ENCODE measurements at regions not wholly inside any gene's neighbourhood (a gene's known extent, or its start where the extent isn't known, plus 50 kb on each side); places are given as distances from the start of the nearest gene placed in this dataset.

DNA sequence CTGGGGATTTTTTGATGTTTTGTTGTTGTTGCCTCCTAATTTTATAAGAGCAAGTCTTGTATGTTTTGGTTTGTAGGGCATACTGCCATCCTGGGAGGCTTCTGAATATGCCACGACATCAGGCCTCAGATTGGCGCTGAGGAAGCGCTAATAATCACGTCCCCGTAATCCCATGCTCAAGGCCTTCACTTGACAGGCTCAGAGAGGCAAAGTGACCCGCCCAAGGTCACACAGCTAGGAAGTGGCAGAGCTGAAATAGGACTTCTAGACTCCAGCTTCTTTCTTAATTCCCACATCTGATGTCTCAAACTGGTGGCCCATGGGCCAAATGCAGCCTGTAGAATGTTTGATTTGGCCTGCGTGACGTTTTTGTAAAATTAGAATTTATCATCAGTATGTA, 73.5 kb upstream of the PTPN1 start:
- Histone ChIP-seq H3K9me3 (ENCODE audit: control insufficient read depth in 2 of 3, low read length in 3 of 3) (no peaks in the 10 kb centered on the region), H3K27ac (ENCODE audit: low read depth, low read length) (no peak overlapping the region), H3K36me3 (ENCODE audit: control insufficient read depth in 2 of 3, insufficient read depth in 3 of 3, low read length in 3 of 3) (no peaks in the 10 kb centered on the region), H3K27me3 (ENCODE audit: control insufficient read depth in 2 of 2, insufficient read depth in 2 of 2, low read length in 2 of 2) (no peaks in the 10 kb centered on the region), H3K4me3 (ENCODE audit: low read length) (no peak overlapping the region), H3K4me1 (ENCODE audit: control insufficient read depth in 2 of 2, insufficient read depth in 2 of 2, low read length in 2 of 2) (no peaks in the 10 kb centered on the region)
- Mint-ChIP-seq H3K36me3 (peaks cover 0 to 4% (median 0%) of the 10 kb centered on the region in 5 donors), H3K4me3 (no peak overlapping the region), H3K27me3 (peaks cover 0 to 15% (median under 1%) of the 10 kb centered on the region in 5 donors), H3K9me3 (no peaks in the 10 kb centered on the region), H3K4me1 (peaks cover 0 to 25% (median 0%) of the 10 kb centered on the region in 7 donors), H3K27ac (peak overlapping the region in 1 of 9 donors; percentile 26)
- intact Hi-C loops (cut with micrococcal nuclease), result no loop called here
- no peak for DNase-seq
- ChIA-PET CTCF (no interaction called here), POLR2A (no interaction called here)
- no peak for ATAC-seq

DNA sequence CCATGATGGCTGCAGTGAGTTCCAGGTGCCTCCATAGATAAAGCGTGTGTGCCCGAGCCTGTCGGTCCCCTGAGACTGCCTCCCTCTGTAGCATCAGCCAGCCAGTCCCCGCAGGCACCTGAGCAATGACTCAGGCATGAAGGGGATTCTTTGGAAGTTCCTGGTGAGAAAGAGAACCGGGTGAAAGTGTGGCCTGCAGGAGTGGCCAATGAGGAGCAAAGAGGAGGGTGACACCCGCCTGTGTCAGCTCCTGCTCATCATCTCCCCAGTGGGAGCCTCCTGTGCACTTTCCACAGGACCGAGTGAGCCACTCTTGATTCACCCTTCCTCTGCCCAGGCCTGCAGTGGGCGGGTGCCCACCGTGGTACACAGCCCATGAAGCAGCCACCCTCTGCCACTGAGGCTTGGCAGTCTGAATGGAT, 71.2 kb upstream of the PTPN1 start:
- H3K9me3 ChIP-seq (ENCODE audit: control insufficient read depth in 2 of 3, low read length in 3 of 3), result no peaks in the 10 kb centered on the region
- Mint-ChIP-seq H3K27ac (no peak overlapping the region), H3K9me3 (no peaks in the 10 kb centered on the region), H3K4me3 (no peak overlapping the region), H3K36me3 (peaks cover 0 to 4% (median 0%) of the 10 kb centered on the region in 5 donors), H3K4me1 (peaks cover 0 to 25% (median 0%) of the 10 kb centered on the region in 7 donors), H3K27me3 (peaks cover 0 to 6% (median 0%) of the 10 kb centered on the region in 5 donors)
- H3K4me3 ChIP-seq (ENCODE audit: low read length), result no peak overlapping the region
- no peaks in the 10 kb centered on the region for H3K27me3 ChIP-seq (ENCODE audit: control insufficient read depth in 2 of 2, insufficient read depth in 2 of 2, low read length in 2 of 2)
- peak; percentile 24 for ATAC-seq
- ChIA-PET CTCF (no interaction called here), POLR2A (no interaction called here)
- intact Hi-C loops (cut with micrococcal nuclease), result no loop called here
- H3K4me1 ChIP-seq (ENCODE audit: control insufficient read depth in 2 of 2, insufficient read depth in 2 of 2, low read length in 2 of 2), result no peaks in the 10 kb centered on the region
- no peaks in the 10 kb centered on the region for H3K36me3 ChIP-seq (ENCODE audit: control insufficient read depth in 2 of 3, insufficient read depth in 3 of 3, low read length in 3 of 3)
- H3K27ac ChIP-seq (ENCODE audit: low read depth, low read length), result no peak overlapping the region
- DNase-seq, result no peak

DNA sequence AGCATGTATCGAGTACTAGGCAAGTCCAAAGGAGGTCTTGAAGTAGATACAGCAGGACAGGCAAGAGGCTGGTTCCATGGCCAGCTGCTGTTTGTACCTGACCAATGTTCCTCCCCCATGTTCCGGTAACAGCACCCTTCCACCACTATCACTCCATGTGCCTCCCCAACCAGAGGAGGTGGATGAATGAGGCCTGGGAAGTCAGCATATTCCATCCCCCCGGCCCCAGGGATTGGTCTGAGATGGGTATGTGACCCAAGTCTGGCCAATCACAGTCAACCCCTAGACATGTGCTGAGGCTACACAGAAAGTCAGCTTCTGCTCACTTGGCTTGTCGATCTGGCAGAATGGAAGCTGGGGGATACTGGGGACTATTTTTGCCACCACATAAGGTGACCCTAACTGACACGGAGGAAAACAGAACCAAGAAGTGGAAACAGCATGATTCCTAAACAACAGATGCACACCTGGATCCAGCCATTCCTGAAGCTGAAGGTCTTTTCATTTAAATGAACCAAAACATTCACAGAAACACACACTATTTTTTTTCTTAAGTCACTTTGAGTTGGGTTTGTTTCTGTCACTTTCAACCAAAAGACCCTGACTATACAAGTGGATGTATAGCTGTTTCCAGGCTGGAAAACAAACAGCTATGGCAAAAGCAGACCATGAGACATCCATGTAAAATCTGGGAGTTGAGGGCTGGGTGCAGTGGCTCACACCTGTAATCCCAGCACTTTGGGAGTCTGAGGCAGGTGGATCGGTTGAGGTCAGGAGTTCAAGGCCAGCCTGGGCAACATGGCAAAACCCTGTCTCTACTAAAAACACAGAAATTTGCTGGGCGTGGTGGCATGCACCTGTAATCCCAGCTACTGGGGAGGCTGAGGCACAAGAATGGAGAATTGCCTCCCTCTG, 70.4 kb upstream of the PTPN1 start:
- ChIA-PET POLR2A (no interaction called here), CTCF (interaction anchor here (0.6 kb wide), 1 partner anchor 1226 kb away, joined by 3 read pairs; no protein-coding TSS in a partner anchor)
- Mint-ChIP-seq H3K27me3 (peaks cover 0 to 6% (median 0%) of the 10 kb centered on the region in 5 donors), H3K4me3 (no peak overlapping the region), H3K9me3 (no peaks in the 10 kb centered on the region), H3K4me1 (peaks cover 0 to 19% (median 0%) of the 10 kb centered on the region in 7 donors), H3K27ac (no peak overlapping the region), H3K36me3 (no peaks in the 10 kb centered on the region)
- Histone ChIP-seq H3K27me3 (ENCODE audit: control insufficient read depth in 2 of 2, insufficient read depth in 2 of 2, low read length in 2 of 2) (no peaks in the 10 kb centered on the region), H3K27ac (ENCODE audit: low read depth, low read length) (no peak overlapping the region), H3K4me3 (ENCODE audit: low read length) (no peak overlapping the region), H3K4me1 (ENCODE audit: control insufficient read depth in 2 of 2, insufficient read depth in 2 of 2, low read length in 2 of 2) (no peaks in the 10 kb centered on the region), H3K9me3 (ENCODE audit: control insufficient read depth in 2 of 3, low read length in 3 of 3) (no peaks in the 10 kb centered on the region), H3K36me3 (ENCODE audit: control insufficient read depth in 2 of 3, insufficient read depth in 3 of 3, low read length in 3 of 3) (no peaks in the 10 kb centered on the region)
- intact Hi-C loops (cut with micrococcal nuclease), result no loop called here
- DNase-seq, result no peak
- no peak for ATAC-seq

DNA sequence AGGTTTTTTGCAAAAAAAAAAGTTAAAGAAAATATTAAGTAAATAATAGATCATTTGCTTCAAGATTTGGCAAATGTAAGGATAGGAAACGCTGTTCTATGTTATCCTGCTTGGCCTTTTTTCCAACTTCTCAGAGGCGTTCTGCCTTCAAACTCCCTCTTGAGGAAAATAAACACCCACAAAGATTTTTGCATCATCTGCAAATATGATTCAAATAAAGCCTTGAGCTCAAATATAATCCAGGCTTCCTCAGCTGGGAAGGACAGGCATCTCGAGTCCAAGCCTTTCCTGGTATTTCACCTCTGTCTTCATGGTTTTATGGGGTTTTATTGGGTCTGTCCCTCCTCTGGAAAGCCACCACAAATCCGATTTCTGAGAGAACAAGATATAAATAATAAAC, 67.7 kb upstream of the PTPN1 start:
- H3K9me3 Mint-ChIP-seq, result peaks cover 0 to 4% (median 0%) of the 10 kb centered on the region in 11 donors
- H3K27me3 Mint-ChIP-seq, result peaks cover 0 to 16% (median 5%) of the 10 kb centered on the region in 5 donors
- no peaks in the 10 kb centered on the region for H3K27me3 ChIP-seq (ENCODE audit: control insufficient read depth in 2 of 2, insufficient read depth in 2 of 2, low read length in 2 of 2)
- ChIA-PET CTCF (interaction anchor here (0.7 kb wide), 1 partner anchor 18 kb away, joined by 3 read pairs; no protein-coding TSS in a partner anchor), POLR2A (no interaction called here)
- no peak overlapping the region for H3K4me3 ChIP-seq (ENCODE audit: low read length)
- H3K4me1 ChIP-seq (ENCODE audit: control insufficient read depth in 2 of 2, insufficient read depth in 2 of 2, low read length in 2 of 2), result no peaks in the 10 kb centered on the region
- no peak for DNase-seq
- no peaks in the 10 kb centered on the region for H3K36me3 ChIP-seq (ENCODE audit: control insufficient read depth in 2 of 3, insufficient read depth in 3 of 3, low read length in 3 of 3)
- ATAC-seq, result no peak
- H3K9me3 ChIP-seq (ENCODE audit: control insufficient read depth in 2 of 3, low read length in 3 of 3), result no peaks in the 10 kb centered on the region
- H3K27ac Mint-ChIP-seq, result no peak overlapping the region
- H3K27ac ChIP-seq (ENCODE audit: low read depth, low read length), result no peak overlapping the region
- H3K36me3 Mint-ChIP-seq, result no peaks in the 10 kb centered on the region
- no peak overlapping the region for H3K4me3 Mint-ChIP-seq
- peaks cover 0 to 22% (median 0%) of the 10 kb centered on the region in 7 donors for H3K4me1 Mint-ChIP-seq
- intact Hi-C loops (cut with micrococcal nuclease), result no loop called here

DNA sequence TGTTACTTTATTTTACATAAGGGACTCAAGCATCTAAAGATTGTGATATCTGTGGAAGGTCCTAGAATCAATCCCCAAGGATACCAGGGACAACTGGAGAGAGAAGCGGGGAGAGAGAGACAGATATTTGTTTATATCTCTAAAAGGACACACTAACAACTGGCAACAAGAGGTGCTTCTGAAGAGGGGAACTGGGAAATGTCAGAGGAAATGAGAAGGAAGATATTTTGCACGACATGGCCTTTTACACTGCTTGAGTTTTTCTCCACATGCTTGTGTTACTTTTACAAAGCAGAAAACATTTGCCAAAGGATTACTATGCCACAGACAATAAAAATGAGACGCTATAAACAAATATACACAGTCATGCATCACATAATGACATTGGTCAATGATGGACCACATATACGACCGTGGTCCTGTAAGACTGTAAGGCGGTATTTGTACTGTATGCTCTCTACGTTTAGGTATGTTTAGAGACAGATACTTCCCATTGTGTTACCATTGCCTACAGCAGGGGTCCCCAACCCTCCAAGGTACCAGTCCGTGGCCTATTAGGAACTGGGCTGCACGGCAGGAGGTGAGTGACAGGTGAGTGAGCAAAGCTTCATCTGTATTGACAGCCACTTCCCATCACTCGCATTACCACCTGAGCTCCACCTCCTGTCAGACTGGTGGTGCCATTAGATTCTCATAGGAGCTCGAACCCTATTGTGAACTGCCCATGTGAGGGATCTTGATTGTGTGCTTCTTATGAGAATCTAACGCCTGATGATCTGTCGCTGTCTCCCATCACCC, 64.6 kb upstream of the PTPN1 start:
- ChIA-PET POLR2A (no interaction called here), CTCF (no interaction called here)
- H3K4me1 ChIP-seq (ENCODE audit: control insufficient read depth in 2 of 2, insufficient read depth in 2 of 2, low read length in 2 of 2), result peaks cover 0 to under 1% of the 10 kb centered on the region in 2 donors
- no peak overlapping the region for H3K4me3 ChIP-seq (ENCODE audit: low read length)
- intact Hi-C loops (cut with micrococcal nuclease), result no loop called here
- H3K27ac ChIP-seq (ENCODE audit: low read depth, low read length), result no peak overlapping the region
- H3K27me3 ChIP-seq (ENCODE audit: control insufficient read depth in 2 of 2, insufficient read depth in 2 of 2, low read length in 2 of 2), result no peaks in the 10 kb centered on the region
- Mint-ChIP-seq H3K9me3 (peaks cover 0 to 5% (median 0%) of the 10 kb centered on the region in 11 donors), H3K27ac (no peak overlapping the region), H3K4me3 (no peak overlapping the region), H3K4me1 (peaks cover 0 to 19% (median 0%) of the 10 kb centered on the region in 7 donors), H3K36me3 (no peaks in the 10 kb centered on the region), H3K27me3 (peaks cover 6 to 37% (median 15%) of the 10 kb centered on the region in 5 donors)
- ATAC-seq (no peak), DNase-seq (no peak)
- H3K9me3 ChIP-seq (ENCODE audit: control insufficient read depth in 2 of 3, low read length in 3 of 3), result no peaks in the 10 kb centered on the region
- no peaks in the 10 kb centered on the region for H3K36me3 ChIP-seq (ENCODE audit: control insufficient read depth in 2 of 3, insufficient read depth in 3 of 3, low read length in 3 of 3)

DNA sequence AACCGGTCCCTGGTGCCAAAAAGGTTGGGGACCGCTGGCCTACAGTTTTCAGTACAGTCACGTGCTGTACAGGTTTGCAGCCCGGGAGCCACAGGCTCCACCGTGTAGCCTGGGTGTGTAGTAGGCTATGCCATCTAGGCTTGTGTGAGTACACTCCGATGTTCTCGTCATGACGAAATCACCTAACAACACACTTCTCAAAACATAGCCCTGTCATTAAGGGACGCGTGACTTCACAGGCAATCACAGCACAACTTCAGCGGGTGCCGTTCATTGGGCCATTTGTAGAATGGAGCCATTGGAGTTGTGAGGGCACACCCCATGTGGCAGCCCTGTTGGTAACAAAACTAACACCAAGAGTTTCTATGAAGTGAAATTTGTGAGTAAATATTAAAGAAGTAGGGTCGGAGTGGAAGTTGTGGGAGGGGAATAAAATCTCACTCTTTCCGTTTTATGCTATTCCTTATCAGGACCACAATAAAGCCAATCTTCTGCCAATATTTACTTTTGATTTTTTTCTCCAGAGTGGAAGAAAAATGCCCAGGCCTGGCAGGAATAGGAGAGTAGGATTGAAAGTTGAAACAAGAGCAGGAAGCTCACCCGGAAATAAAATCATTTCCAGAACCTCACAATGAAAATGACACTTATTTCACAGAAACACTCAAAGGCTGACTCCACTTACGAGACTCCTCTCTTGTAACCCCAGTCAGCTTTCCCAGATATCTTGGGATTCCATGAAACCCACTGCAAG, 63.7 kb upstream of the PTPN1 start:
- no peak overlapping the region for H3K4me3 Mint-ChIP-seq
- Histone ChIP-seq H3K4me3 (ENCODE audit: low read length) (no peak overlapping the region), H3K27ac (ENCODE audit: low read depth, low read length) (no peak overlapping the region), H3K4me1 (ENCODE audit: control insufficient read depth in 2 of 2, insufficient read depth in 2 of 2, low read length in 2 of 2) (peaks cover 0 to 4% of the 10 kb centered on the region in 2 donors), H3K9me3 (ENCODE audit: control insufficient read depth in 2 of 3, low read length in 3 of 3) (no peaks in the 10 kb centered on the region), H3K27me3 (ENCODE audit: control insufficient read depth in 2 of 2, insufficient read depth in 2 of 2, low read length in 2 of 2) (no peaks in the 10 kb centered on the region), H3K36me3 (ENCODE audit: control insufficient read depth in 2 of 3, insufficient read depth in 3 of 3, low read length in 3 of 3) (no peaks in the 10 kb centered on the region)
- CTCF ChIA-PET, result no interaction called here
- H3K27ac Mint-ChIP-seq, result no peak overlapping the region
- intact Hi-C loops (cut with micrococcal nuclease), result no loop called here
- peaks cover 0 to 5% (median 0%) of the 10 kb centered on the region in 11 donors for H3K9me3 Mint-ChIP-seq
- ATAC-seq (peak; percentile 12), DNase-seq (no peak)
- no peaks in the 10 kb centered on the region for H3K36me3 Mint-ChIP-seq
- peaks cover 7 to 18% (median 9%) of the 10 kb centered on the region in 7 donors for H3K4me1 Mint-ChIP-seq
- H3K27me3 Mint-ChIP-seq, result peaks cover 12 to 42% (median 20%) of the 10 kb centered on the region in 5 donors
- POLR2A ChIA-PET, result no interaction called here
